H1 (cell line): ENCODE measurements at regions not wholly inside any gene's neighbourhood (a gene's known extent, or its start where the extent isn't known, plus 50 kb on each side); places are given as distances from the start of the nearest gene placed in this dataset.

Experiments
- CTCF ChIA-PET: fragments of 300-600 bp; sonication (Branson Sonifier 250); formaldehyde crosslinking; loops from one replicate; lab custom pipeline; 2021; ENCODE audit not compliant: partially characterized antibody; lab: Charles Lee
- POLR2A ChIA-PET: fragments of 300-600 bp; sonication (Branson Sonifier 250); formaldehyde crosslinking; loops from one replicate; lab custom pipeline; 2021; ENCODE audit warnings: inconsistent platforms; ENCODE audit not compliant: partially characterized antibody; lab: Charles Lee
- DNase-seq, 2 experiments: peaks; one replicate each; pipeline versions ENCODE4 v3.0.0 to v3.0.0-alpha.2; 2010 to 2022; ENCODE audit warnings: low spot score in 2 of 2, low read depth in 1 of 2, mixed read lengths in 1 of 2
- FAIRE-seq: peaks from 2 replicates; lab custom pipeline; 2011; peaks lifted over from hg19 to GRCh38; lab: Jason Lieb, UNC
- H2AFZ ChIP-seq: 2 replicates; pipeline ENCODE4 v1.8.1; 2012; ENCODE audit warnings: low read length, inconsistent platforms
- H2AK5ac ChIP-seq: 2 replicates; pipeline ENCODE4 v1.6.1; 2013; ENCODE audit warnings: low read depth, low read length
- H2BK120ac ChIP-seq: replicated peaks from 2 replicates; pipeline ENCODE3; 2013; ENCODE audit warnings: low read depth, low read length, inconsistent platforms
- H2BK12ac ChIP-seq: 2 replicates; pipeline ENCODE4 v1.6.1; 2013; ENCODE audit warnings: low read depth, low read length
- H2BK15ac ChIP-seq: 2 replicates; pipeline ENCODE4 v1.6.1; 2013; ENCODE audit warnings: low read length
- H2BK20ac ChIP-seq: 2 replicates; pipeline ENCODE4 v1.6.1; 2013; ENCODE audit warnings: low read length
- H2BK5ac ChIP-seq: 2 replicates; pipeline ENCODE4 v1.6.1; 2013; ENCODE audit warnings: low read depth, low read length
- H3K14ac ChIP-seq: 2 replicates; pipeline ENCODE4 v1.6.1; 2013; ENCODE audit warnings: inconsistent platforms; ENCODE audit not compliant: insufficient read length
- H3K18ac ChIP-seq: 2 replicates; pipeline ENCODE4 v1.6.1; 2013; ENCODE audit warnings: low read length; ENCODE audit errors: extremely low read depth
- H3K23ac ChIP-seq: 2 replicates; pipeline ENCODE4 v1.6.1; 2013; ENCODE audit warnings: inconsistent platforms; ENCODE audit not compliant: insufficient read length
- H3K23me2 ChIP-seq: 2 replicates; pipeline ENCODE4 v1.6.1; 2013; ENCODE audit warnings: low read depth, low read length
- H3K27ac ChIP-seq: 2 replicates; pipeline ENCODE4 v1.6.1; 2011; ENCODE audit warnings: low read depth, low read length, inconsistent platforms
- H3K27me3 ChIP-seq, 4 experiments: replicated peaks in 1 of 4; 1 replicate in 1 of 4; 2 replicates in 3 of 4; pipeline versions ENCODE4 v1.6.1 to v1.8.1; 2011 to 2013; ENCODE audit warnings: low read length in 3 of 4, mild to moderate bottlenecking in 3 of 4, inconsistent platforms in 2 of 4, mixed read lengths in 2 of 4, moderate library complexity in 1 of 4; ENCODE audit not compliant: control insufficient read depth in 3 of 4, insufficient read depth in 3 of 4; ENCODE audit errors: extremely low read depth in 1 of 4
- H3K36me3 ChIP-seq, 4 experiments: 2 replicates each; pipeline versions ENCODE4 v1.6.1 to v1.8.1; 2011 to 2013; ENCODE audit warnings: mild to moderate bottlenecking in 4 of 4, low read length in 3 of 4, moderate library complexity in 2 of 4, control low read depth in 1 of 4, inconsistent platforms in 1 of 4; ENCODE audit not compliant: insufficient read depth in 4 of 4, control insufficient read depth in 2 of 4
- H3K4ac ChIP-seq: replicated peaks from 2 replicates; pipeline ENCODE3; 2013; ENCODE audit warnings: low read length, low read depth, mixed read lengths, inconsistent platforms; ENCODE audit not compliant: insufficient read length
- H3K4me1 ChIP-seq, 4 experiments: replicated peaks in 1 of 4; 1 replicate in 1 of 4; 2 replicates in 3 of 4; pipeline versions ENCODE4 v1.6.1 to v1.8.1; 2011 to 2013; ENCODE audit warnings: low read length in 3 of 4, inconsistent platforms in 2 of 4, mixed read lengths in 1 of 4; ENCODE audit not compliant: insufficient read depth in 4 of 4, control insufficient read depth in 3 of 4
- H3K4me2 ChIP-seq, 2 experiments: 2 replicates each; pipeline versions ENCODE4 v1.6.1 to v1.8.1; 2011 to 2013; ENCODE audit warnings: low read depth in 2 of 2, low read length in 2 of 2, control low read depth in 1 of 2, inconsistent platforms in 1 of 2, mild to moderate bottlenecking in 1 of 2; ENCODE audit not compliant: insufficient read depth in 1 of 2
- H3K4me3 ChIP-seq, 4 experiments: fragments of 200-600, 300-600 bp in 1 of 4; sonication (generic), shearing (Covaris generic), sonication (Bioruptor Twin) in 1 of 4; 2 replicates each; pipeline versions ENCODE4 v1.5.1 to v1.8.1; 2011 to 2016; ENCODE audit warnings: low read length in 4 of 4, low read depth in 3 of 4, control low read depth in 2 of 4, inconsistent platforms in 2 of 4, mild to moderate bottlenecking in 2 of 4, mixed read lengths in 1 of 4, moderate library complexity in 1 of 4; ENCODE audit not compliant: insufficient read depth in 2 of 4; ENCODE audit errors: extremely low read depth in 1 of 4
- H3K56ac ChIP-seq: replicated peaks from 2 replicates; pipeline ENCODE3; 2013; ENCODE audit warnings: low read depth, mild to moderate bottlenecking, mixed read lengths, low read length, inconsistent platforms; ENCODE audit not compliant: insufficient read length
- H3K79me1 ChIP-seq: 2 replicates; pipeline ENCODE4 v1.6.1; 2013; ENCODE audit warnings: low read depth, low read length, control low read depth
- H3K79me2 ChIP-seq, 2 experiments: 2 replicates each; pipeline versions ENCODE4 v1.6.1 to v1.8.1; 2012 to 2013; ENCODE audit warnings: low read length in 2 of 2, mild to moderate bottlenecking in 2 of 2, inconsistent platforms in 1 of 2; ENCODE audit not compliant: insufficient read depth in 2 of 2, control insufficient read depth in 1 of 2
- H3K9ac ChIP-seq, 4 experiments: replicated peaks in 1 of 4; 1 replicate in 1 of 4; 2 replicates in 3 of 4; pipeline versions ENCODE4 v1.6.1 to v1.8.1; 2011 to 2013; ENCODE audit warnings: low read depth in 3 of 4, low read length in 3 of 4, control low read depth in 2 of 4, mild to moderate bottlenecking in 2 of 4, moderate library complexity in 2 of 4, inconsistent platforms in 1 of 4; ENCODE audit errors: extremely low read depth in 1 of 4
- H3K9me3 ChIP-seq, 2 experiments: 2 replicates each; pipeline versions ENCODE4 v1.6.1 to v1.8.1; 2012 to 2013; ENCODE audit warnings: mild to moderate bottlenecking in 2 of 2, moderate library complexity in 2 of 2, control low read depth in 1 of 2, inconsistent platforms in 1 of 2, low read depth in 1 of 2, low read length in 1 of 2, mixed read lengths in 1 of 2; ENCODE audit not compliant: insufficient read depth in 2 of 2
- H4K20me1 ChIP-seq, 2 experiments: replicated peaks in 1 of 2; 2 replicates each; pipeline versions ENCODE3 to v1.8.1; 2011 to 2013; ENCODE audit warnings: inconsistent platforms in 2 of 2, low read length in 2 of 2, mild to moderate bottlenecking in 1 of 2; ENCODE audit not compliant: insufficient read depth in 2 of 2, control insufficient read depth in 1 of 2
- H4K5ac ChIP-seq: 2 replicates; pipeline ENCODE4 v1.6.1; 2013; ENCODE audit warnings: low read length, low read depth, mixed read lengths, inconsistent platforms; ENCODE audit not compliant: insufficient read length
- H4K8ac ChIP-seq: 2 replicates; pipeline ENCODE4 v1.8.0; 2013; ENCODE audit warnings: mild to moderate bottlenecking, moderate library complexity, low read length, inconsistent platforms; ENCODE audit not compliant: insufficient read depth; ENCODE audit errors: extremely low read depth
- H4K91ac ChIP-seq: replicated peaks from 2 replicates; pipeline ENCODE3; 2013; ENCODE audit warnings: low read length, mixed read lengths, inconsistent platforms; ENCODE audit not compliant: insufficient read length
- BRCA1 ChIP-seq: IDR thresholded peaks from 2 replicates; pipeline ENCODE4 v1.6.1; 2012; ENCODE audit warnings: low read depth, low read length, improper control_type of control experiment
- POU5F1 ChIP-seq: IDR thresholded peaks from 2 replicates; pipeline ENCODE4 v1.6.1; 2011; ENCODE audit warnings: low read depth, mild to moderate bottlenecking, low read length, moderate library complexity
- WGBS, 2 experiments: shearing (Covaris generic) in 1 of 2; methylation state at CpG; one replicate each; pipeline versions ENCODE4 v1.1.6 to v1.1.7; 2013 to 2015; ENCODE audit warnings: low lambda C conversion rate in 2 of 2, mixed read lengths in 2 of 2, inconsistent platforms in 1 of 2, low coverage in 1 of 2, missing lambda C conversion rate in 1 of 2; ENCODE audit not compliant: insufficient replicate concordance in 2 of 2, insufficient coverage in 1 of 2, insufficient read length in 1 of 2; ENCODE audit errors: extremely low coverage in 1 of 2, missing lambda C conversion rate in 1 of 2; 5-methylcytosine and 5-hydroxymethylcytosine counted together

- H3K79me1 ChIP-seq, result no peaks in the 10 kb centered on the region
- no peak overlapping the region for H2BK120ac ChIP-seq
- no peak overlapping the region for H4K8ac ChIP-seq
- H3K4me2 ChIP-seq, result 0 out of 4 replicates have a peak overlapping the region, but pooled peaks of 1 of the 2 experiments have one; percentile 3
- FAIRE-seq (no peak), DNase-seq (no peak)
- H3K23me2 ChIP-seq, result no peaks in the 10 kb centered on the region
- H2BK5ac ChIP-seq, result no peak overlapping the region
- no peak overlapping the region for H3K4ac ChIP-seq
- H2BK20ac ChIP-seq, result no peak overlapping the region
- TF ChIP-seq POU5F1, result no peak
- TF ChIP-seq BRCA1, result no peak
- H3K4me1 ChIP-seq, result peaks cover 0 to 6% (median under 1%) of the 10 kb centered on the region in 4 experiments; a peak in 4 of 7 replicates
- no peak overlapping the region for H3K56ac ChIP-seq
- H2AFZ ChIP-seq, result no peak overlapping the region
- H3K27ac ChIP-seq, result no peak overlapping the region
- WGBS, 2 experiments, result 33% methylated on average over 1 of the region's 1 CpG; no CpG with 5 or more reads in 1 of the 2 experiments
- H3K23ac ChIP-seq, result no peak overlapping the region
- ChIA-PET POLR2A (no interaction called here), CTCF (no interaction called here)
- no peaks in the 10 kb centered on the region for H4K20me1 ChIP-seq
- no peaks in the 10 kb centered on the region for H3K27me3 ChIP-seq
- H4K91ac ChIP-seq, result no peak overlapping the region
- H3K9ac ChIP-seq, result no peak overlapping the region
- no peak overlapping the region for H2BK15ac ChIP-seq
- H2AK5ac ChIP-seq, result no peak overlapping the region
- no peaks in the 10 kb centered on the region for H3K79me2 ChIP-seq
- H4K5ac ChIP-seq, result no peak overlapping the region
- no peak overlapping the region for H3K14ac ChIP-seq
- H2BK12ac ChIP-seq, result no peak overlapping the region
- H3K36me3 ChIP-seq, result no peaks in the 10 kb centered on the region
- H3K4me3 ChIP-seq, result no peak overlapping the region
- no peak overlapping the region; the same call in 1 of the 2 replicates for H3K18ac ChIP-seq
- peaks cover 8% of the 10 kb centered on the region in 2 experiments for H3K9me3 ChIP-seq
Measured at GRCh38 chr16:60635548-60635947, 1400.7 kb downstream of the CDH8 start.
